HG03159 (cell line): ENCODE measurements at regions not wholly inside any gene's neighbourhood (a gene's known extent, or its start where the extent isn't known, plus 50 kb on each side); places are given as distances from the start of the nearest gene placed in this dataset.

ENCODE experiments used
- ATAC-seq: cut with Tn5 transposase; IDR thresholded peaks from one replicate; pipeline ENCODE4 v1.9.1; 2021; ENCODE audit warnings: mild to moderate bottlenecking, moderate library complexity; ENCODE audit not compliant: unreplicated experiment

GRCh38 chrX:121987835-121988234 is 940.4 kb downstream of the GLUD2 start:
- ATAC-seq: no peak

DNA sequence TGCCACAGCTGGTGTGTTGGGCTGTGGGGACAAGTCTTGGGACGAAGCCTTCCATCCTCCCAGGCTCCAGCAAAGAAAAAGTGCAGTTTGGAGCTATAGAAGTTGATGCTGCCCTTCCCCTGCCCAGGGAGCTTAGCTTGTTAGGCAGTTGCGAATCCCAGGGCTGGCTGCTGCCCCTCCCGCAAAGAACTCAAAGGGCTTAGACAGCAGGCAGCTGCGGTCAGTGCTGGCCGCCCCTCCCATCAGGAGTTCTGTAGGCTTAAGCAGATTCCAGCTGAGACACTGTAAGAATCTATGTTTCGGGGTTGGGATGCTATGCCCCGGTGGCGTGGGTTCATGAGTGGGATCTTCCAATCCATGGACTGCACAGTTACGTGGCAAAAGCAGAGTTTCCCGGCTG is 956.7 kb downstream of the GLUD2 start:
- ATAC-seq: no peak

DNA sequence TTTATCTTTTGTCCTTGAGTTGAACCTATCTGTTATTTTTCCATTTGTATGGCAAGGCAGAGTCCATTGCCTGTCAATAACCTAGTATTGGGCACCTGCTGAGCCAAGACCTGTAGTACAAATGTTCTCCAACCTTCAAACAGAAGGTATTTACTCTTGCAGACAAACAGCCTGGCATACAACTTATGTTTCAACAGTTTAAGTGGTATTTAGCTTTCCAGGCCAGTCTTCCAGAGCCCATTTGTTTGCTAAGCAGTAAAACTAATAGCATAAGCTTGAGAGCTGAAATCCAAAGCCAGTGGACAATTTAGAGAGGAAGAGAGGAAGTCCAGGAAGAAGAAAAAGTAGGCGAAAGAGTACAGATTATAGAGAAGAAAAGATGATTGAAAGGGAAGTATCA is 979.3 kb downstream of the GLUD2 start:
- no peak for ATAC-seq

DNA sequence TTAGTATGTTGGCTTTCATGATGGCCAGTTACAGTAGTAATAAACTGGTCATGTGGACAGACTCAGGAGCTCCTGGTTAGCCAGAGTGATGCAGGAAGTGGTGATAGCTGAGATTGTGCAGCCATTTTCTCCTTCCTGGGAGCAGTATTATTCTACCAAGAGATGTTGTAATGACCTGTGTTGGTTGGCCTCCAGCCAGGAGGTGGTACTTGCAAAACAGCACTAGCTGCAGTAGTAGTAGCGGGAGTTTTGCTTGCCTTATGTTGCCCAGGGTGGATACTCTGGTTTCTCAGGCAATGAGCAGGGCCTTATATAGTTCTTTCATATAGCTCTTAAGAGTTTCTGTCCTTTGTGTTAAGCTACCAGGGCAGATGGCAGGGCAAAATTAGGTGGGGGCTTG is 998.8 kb downstream of the GLUD2 start:
- no peak for ATAC-seq

DNA sequence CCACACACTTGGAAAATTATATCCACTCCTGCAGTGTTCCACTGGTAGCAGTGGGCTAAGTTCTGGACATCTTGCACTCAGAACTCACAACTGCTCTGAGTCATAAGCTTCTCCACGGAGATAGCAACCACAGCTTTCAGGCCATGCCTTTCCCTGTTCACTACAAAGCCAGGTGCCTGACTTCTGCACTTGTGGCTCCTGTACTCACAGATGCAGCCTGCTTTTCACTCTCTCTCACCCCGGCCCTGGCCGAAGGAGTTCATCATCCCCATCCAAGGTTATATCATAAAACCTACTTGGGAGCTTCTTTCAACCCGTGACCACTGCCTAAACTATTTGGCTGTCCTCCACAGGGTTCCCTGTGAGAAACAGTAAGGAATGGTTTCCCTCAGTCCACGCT is 999.4 kb downstream of the GLUD2 start:
- no peak for ATAC-seq

- no peak for ATAC-seq
These were observed 999.9 kb downstream of the GLUD2 start for GRCh38 chrX:122047261-122047660.

GRCh38 chrX:122055460-122055859 is 1008.0 kb downstream of the GLUD2 start:
- no peak for ATAC-seq

- no peak for ATAC-seq
These were observed 1008.7 kb downstream of the GLUD2 start for GRCh38 chrX:122055979-122056715.

DNA sequence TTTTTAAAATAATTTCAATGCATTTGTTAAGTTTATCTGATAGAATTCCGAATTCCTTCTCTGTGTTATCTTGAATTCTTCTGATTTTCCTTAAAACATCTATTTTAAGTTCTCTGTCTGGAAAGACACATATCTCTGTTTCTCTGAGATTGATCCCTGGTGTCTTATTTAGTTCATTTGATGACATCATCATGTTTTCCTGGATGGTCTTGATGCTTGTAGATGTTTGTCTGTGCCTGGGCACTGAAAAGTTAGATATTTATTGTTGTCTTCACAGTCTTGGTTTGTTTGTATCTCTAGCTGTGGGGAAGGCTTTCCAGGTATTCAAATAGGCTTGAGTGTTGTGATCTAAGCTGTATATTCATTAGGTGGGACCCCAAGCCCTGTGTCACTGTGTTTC is 1028.8 kb downstream of the GLUD2 start:
- ATAC-seq: no peak

DNA sequence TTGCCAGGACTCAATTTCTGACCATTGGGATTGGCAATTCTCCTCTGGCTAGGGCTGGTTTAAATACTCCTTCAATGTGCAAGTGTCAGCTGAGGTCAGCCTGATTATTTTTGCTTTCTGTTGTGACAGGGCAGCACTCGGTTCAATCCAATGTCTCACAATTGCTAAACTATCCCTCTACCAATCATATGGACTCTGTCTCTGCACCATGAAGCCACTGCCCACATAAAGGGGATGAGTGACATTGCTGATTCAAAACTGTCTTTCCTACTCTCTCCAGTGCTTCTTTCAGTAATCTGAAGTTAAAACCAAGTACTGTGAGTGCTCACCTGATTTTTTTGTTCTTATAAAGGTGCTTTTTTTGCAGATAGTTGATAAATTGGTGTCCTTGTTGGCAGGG is 1030.7 kb downstream of the GLUD2 start:
- no peak for ATAC-seq

DNA sequence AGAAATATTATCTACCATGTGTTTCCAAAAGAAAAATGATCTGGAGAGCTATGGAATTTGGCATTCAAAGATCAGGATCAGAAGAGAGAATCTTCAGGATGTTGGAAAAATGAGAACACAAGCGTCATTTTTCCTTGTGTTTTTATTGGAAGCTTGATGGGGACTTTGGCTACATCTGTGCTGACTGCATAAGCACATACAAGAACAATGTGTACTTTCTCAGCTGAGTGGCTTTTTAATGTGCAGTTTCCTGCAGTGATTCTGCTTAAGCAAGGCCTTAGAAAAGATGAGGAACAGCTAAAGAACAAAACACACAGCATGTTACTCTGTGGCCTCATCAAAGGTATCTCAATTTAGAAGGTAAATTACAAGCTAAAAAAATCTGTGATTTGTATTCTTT is 1039.9 kb downstream of the GLUD2 start:
- ATAC-seq: no peak

DNA sequence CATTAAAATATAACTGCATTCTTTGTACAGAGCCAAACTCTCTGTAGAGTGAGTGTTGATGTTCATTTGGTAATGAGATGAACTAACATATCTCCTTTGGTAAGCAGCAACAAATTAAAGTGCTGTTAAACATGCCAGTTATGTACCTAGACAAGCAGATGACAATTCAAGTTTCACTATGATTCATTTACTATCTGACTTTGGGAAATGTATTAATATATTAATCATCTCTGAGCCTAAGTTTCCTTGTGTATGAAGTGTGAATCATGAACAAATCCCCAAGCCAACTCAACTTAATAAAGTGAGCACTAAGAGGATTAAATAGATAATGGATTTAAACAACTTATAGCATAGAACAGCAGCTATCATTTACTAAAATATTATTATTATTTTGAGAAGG is 1044.2 kb downstream of the GLUD2 start:
- ATAC-seq: no peak

GRCh38 chrX:122092360-122092759 is 1045.0 kb downstream of the GLUD2 start:
- no peak for ATAC-seq

GRCh38 chrX:122092978-122093377 is 1045.6 kb downstream of the GLUD2 start:
- no peak for ATAC-seq

- no peak for ATAC-seq
These were observed 1047.2 kb downstream of the GLUD2 start for GRCh38 chrX:122094611-122095010.

- ATAC-seq: no peak
These were observed 1066.0 kb downstream of the GLUD2 start for GRCh38 chrX:122113376-122113775.

GRCh38 chrX:122113896-122114295 is 1066.5 kb downstream of the GLUD2 start:
- ATAC-seq: no peak

DNA sequence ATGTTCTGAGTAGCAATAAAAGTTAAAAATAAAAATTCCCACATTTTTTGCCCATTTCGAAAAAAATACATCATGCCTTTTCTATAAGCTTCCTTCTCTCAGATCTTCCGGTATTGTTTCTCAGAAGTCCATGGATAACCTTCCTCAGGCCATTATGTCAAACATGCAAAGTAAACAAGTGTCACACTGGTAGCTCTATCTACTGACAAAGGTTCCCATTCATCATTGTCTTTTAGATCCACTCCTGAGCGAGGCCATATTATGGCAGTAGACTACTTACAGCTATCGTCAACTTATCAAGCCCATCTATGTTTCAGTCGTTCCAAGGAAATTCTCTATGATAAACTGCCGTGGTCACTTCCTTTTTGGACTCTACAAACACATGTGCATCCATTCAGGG is 1068.2 kb downstream of the GLUD2 start:
- no peak for ATAC-seq

DNA sequence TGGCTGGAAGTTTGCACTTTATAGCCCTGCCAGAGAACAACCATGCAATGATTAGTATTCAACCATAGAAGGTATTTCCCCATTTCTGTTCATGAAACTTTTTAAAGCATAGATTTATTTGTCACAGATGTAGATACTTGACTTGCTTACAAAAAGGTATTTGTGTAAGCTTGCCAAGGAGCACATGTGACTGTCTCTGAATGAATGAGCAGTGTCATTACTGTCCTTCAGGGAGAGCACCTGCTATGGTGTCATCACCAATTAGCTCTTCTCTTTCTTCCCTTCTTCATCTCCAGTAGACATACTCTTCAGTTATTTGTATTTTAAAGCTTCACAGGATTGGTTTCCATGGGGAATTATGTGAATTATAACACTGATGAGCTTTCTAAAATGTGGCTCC is 1064.7 kb upstream of the GRIA3 start:
- no peak for ATAC-seq

GRCh38 chrX:122122274-122122673 is 1061.8 kb upstream of the GRIA3 start:
- ATAC-seq: no peak

GRCh38 chrX:122133478-122133877 is 1050.6 kb upstream of the GRIA3 start:
- no peak for ATAC-seq

DNA sequence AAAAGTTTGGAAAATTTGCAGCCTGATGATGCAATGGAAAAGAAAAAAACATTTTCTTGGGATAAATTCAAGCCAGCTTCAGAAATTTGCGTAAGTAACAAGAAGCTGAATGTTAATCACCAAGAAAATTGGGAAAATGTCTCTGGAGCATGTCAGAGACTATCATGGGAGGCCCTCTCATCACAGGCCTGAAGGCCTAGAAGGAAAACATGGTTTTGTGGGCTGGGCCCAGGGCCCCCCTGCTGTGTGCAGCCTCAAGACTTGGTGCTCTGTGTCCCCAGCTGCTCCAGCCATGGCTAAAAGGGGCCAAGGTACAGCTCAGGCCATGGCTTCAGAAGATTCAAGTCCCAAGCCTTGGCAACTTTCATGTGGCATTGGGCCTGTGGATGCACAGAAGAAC is 1049.8 kb upstream of the GRIA3 start:
- no peak for ATAC-seq

GRCh38 chrX:122135070-122135469 is 1049.0 kb upstream of the GRIA3 start:
- ATAC-seq: no peak
